AG04449 (cell line): ENCODE measurements at regions not wholly inside any gene's neighbourhood (a gene's known extent, or its start where the extent isn't known, plus 50 kb on each side); places are given as distances from the start of the nearest gene placed in this dataset.

ENCODE experiments used
- CTCF ChIA-PET: fragments of 350-600 bp; formaldehyde crosslinking; extraction: SDS; loops from one replicate; lab custom pipeline; 2021; ENCODE audit warnings: antibody characterized with exemption; lab: Yijun Ruan, JAX
- POLR2A ChIA-PET: fragments of 400-600, 350-600 bp; formaldehyde crosslinking; extraction: SDS; loops from one replicate; lab custom pipeline; 2020; ENCODE audit warnings: antibody characterized with exemption, inconsistent platforms; lab: Yijun Ruan, JAX
- DNase-seq: peaks from one replicate; pipeline ENCODE4 v3.0.0-alpha.2; 2010; ENCODE audit warnings: low read depth, low spot score
- H3K4me3 ChIP-seq: 2 replicates; pipeline ENCODE4 v1.5.1; 2011; ENCODE audit warnings: low read depth, mild to moderate bottlenecking, control low read depth, low read length
- CTCF ChIP-seq: IDR thresholded peaks from one replicate; pipeline ENCODE4 v1.5.1; 2011; ENCODE audit warnings: mild to moderate bottlenecking, moderate library complexity, low read length, control low read depth, inconsistent platforms; ENCODE audit not compliant: insufficient read depth; ENCODE audit errors: missing control alignments

DNA sequence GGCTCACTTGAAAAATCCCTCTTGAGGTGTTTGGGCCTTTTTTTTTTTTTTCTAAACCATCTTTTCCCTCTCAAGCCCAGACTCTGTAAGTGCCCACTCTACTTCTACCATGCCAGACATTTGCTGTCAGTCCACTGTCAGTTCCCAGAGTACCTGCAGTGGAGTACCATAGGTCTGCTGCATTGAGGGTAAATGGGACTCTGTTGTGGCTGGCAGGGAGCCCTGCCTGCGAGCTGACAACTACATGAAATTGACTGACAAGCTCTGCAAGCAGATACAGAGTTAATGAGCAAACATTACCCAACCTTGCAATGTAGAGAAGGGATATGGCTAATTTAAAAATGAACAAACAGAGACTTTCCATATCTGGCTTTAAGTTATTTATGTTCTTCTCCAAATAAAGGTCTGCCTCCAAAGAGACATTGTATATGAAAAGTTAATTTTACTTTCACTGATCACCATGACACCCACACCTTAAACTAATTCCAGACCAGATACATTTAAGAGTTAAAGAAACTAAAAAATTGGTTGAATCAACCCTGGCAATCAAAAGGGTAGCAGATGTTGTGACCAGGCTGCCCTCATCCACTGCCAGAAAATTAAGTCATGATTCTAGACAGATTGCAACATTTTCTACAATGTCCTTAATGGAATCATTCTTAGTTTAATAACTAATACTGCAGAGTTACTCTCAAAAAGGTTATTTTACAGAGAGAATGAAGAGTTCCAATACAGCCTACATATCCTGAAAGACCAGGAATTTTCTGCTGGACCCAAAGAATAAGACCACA, 100.4 kb upstream of the PAM start:
- no peak for TF ChIP-seq CTCF
- ChIA-PET CTCF (no interaction called here), POLR2A (no interaction called here)
- DNase-seq, result no peak
- H3K4me3 ChIP-seq, result no peak overlapping the region

- CTCF ChIA-PET, result interaction anchor here (0.9 to 1.6 kb wide), 2 partner anchors 9 to 22 kb away, joined by 3 to 5 read pairs; no protein-coding TSS in a partner anchor
- no peak for TF ChIP-seq CTCF
- POLR2A ChIA-PET, result no interaction called here
- no peak for DNase-seq
- H3K4me3 ChIP-seq, result no peak overlapping the region
These were observed 96.0 kb upstream of the PAM start for GRCh38 chr5:102659151-102659550.

DNA sequence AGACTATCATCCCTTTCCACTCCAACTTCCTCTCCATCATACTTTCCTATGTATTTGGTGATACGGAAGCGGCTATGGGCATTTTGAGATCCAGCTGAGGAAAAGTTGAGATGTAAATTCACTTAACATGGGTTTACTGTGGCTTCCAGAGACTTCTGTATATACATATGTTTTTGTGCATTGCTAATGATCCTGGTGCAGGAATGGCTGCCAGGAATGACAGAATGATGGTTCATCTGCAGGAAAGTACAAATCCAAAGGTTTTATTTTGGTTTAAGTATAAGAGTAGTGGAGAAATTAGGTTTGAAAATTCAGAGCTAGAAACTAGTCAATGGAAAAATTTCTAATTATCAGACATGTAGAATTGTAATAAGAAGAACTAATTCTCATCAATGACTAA, 95.0 kb upstream of the PAM start:
- H3K4me3 ChIP-seq, result no peak overlapping the region
- POLR2A ChIA-PET, result no interaction called here
- CTCF ChIA-PET, result interaction anchor here (1.6 kb wide), 1 partner anchor 21 kb away, joined by 5 read pairs; no protein-coding TSS in a partner anchor
- no peak for DNase-seq
- TF ChIP-seq CTCF, result no peak

GRCh38 chr5:102663749-102664530, 91.2 kb upstream of the PAM start:
- ChIA-PET CTCF (interaction anchor here (3.7 kb wide), 1 partner anchor 18 kb away, joined by 17 read pairs; no protein-coding TSS in a partner anchor), POLR2A (no interaction called here)
- DNase-seq, result no peak
- no peak for TF ChIP-seq CTCF
- no peak overlapping the region for H3K4me3 ChIP-seq

DNA sequence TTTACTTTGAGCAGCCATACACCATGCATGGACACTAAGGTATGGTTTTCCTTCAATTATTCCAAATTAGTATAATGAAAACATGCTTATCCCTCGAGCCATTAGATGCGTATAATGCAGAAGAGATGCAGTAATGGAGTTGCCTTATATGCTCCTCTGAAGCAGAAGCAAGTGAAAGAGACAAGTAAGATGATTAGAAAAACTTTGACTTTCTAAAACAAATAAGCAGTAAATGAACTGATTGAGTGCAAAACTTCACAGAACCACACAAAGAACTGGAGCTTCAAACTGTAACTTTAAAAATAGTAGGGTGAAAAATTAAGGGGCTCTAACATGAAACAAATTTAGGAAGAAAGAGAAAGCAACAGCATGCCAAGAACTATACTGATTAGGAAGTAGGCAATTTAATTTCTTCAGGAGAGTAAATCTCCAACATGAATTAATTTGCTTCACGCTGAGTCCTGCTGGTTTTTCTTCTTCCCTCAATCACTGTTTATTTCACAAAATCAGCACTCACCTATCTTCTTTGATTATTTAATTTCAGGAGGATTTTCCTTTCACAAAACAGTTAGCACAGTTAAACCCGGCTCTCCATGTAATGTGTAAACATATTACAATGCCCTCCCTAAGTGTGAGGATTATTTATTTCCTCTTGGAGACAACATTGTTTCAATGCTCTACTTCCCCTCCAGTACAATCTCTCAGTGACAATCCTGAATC, 90.3 kb upstream of the PAM start:
- POLR2A ChIA-PET, result no interaction called here
- no peak overlapping the region for H3K4me3 ChIP-seq

More for the DNA sequence above, 90.3 kb upstream of the PAM start:
- DNase-seq, result no peak
- CTCF ChIA-PET, result interaction anchor here (3.7 kb wide), 1 partner anchor 17 kb away, joined by 17 read pairs; no protein-coding TSS in a partner anchor
- no peak for TF ChIP-seq CTCF
